ENCODE measurements at regions not wholly inside any gene's neighbourhood (a gene's known extent, or its start where the extent isn't known, plus 50 kb on each side); places are given as distances from the start of the nearest gene placed in this dataset.

- WGBS: 66% methylated on average over 26 of the region's 27 CpGs
- Histone ChIP-seq H3K4me3 (no peak overlapping the region), H3K27ac (no peak overlapping the region), H3K9me3 (peaks cover 4% of the 10 kb centered on the region), H3K27me3 (peaks cover 5% of the 10 kb centered on the region), H3K36me3 (no peaks in the 10 kb centered on the region), H3K4me1 (no peaks in the 10 kb centered on the region)
- TF ChIP-seq CTCF (IDR thresholded peaks at IDR 0.05) (no peak), EP300 (IDR thresholded peaks at IDR 0.05) (no peak), POLR2AphosphoS5 (IDR thresholded peaks at IDR 0.05) (no peak), POLR2A (IDR thresholded peaks at IDR 0.05) (no peak)
- DNase-seq (ENCODE audit: low spot score in 2 of 2): no peak
These were observed 109.5 kb downstream of the TENT4A start for GRCh38 chr5:6822556-6823343.

GRCh38 chr5:6823996-6824395 lies 110.8 kb downstream of the TENT4A start:
- TF ChIP-seq POLR2AphosphoS5 (IDR thresholded peaks at IDR 0.05): no peak
- TF ChIP-seq POLR2A (IDR thresholded peaks at IDR 0.05): no peak
- no peak for TF ChIP-seq EP300 (IDR thresholded peaks at IDR 0.05)
- no peak for TF ChIP-seq CTCF (IDR thresholded peaks at IDR 0.05)
- no peak for DNase-seq (ENCODE audit: low spot score in 2 of 2)
- Histone ChIP-seq H3K36me3 (no peaks in the 10 kb centered on the region), H3K27ac (no peak overlapping the region), H3K9me3 (peaks cover 4% of the 10 kb centered on the region), H3K4me3 (no peak overlapping the region), H3K4me1 (no peaks in the 10 kb centered on the region), H3K27me3 (no peaks in the 10 kb centered on the region)
- 74% methylated on average over 10 of the region's 10 CpGs for WGBS

GRCh38 chr5:6825678-6826244 lies 112.5 kb downstream of the TENT4A start:
- no peak overlapping the region for H3K4me3 ChIP-seq
- H3K27me3 ChIP-seq: no peaks in the 10 kb centered on the region
- no peaks in the 10 kb centered on the region for H3K4me1 ChIP-seq
- no peak for DNase-seq (ENCODE audit: low spot score in 2 of 2)
- no peak overlapping the region for H3K27ac ChIP-seq
- WGBS: 71% methylated on average over 6 of the region's 6 CpGs
- no peaks in the 10 kb centered on the region for H3K36me3 ChIP-seq
- TF ChIP-seq POLR2A (IDR thresholded peaks at IDR 0.05) (no peak), POLR2AphosphoS5 (IDR thresholded peaks at IDR 0.05) (no peak), CTCF (IDR thresholded peaks at IDR 0.05) (no peak), EP300 (IDR thresholded peaks at IDR 0.05) (no peak)
- H3K9me3 ChIP-seq: peaks cover 4% of the 10 kb centered on the region

- Histone ChIP-seq H3K4me3 (no peak overlapping the region), H3K36me3 (no peaks in the 10 kb centered on the region), H3K27me3 (no peaks in the 10 kb centered on the region), H3K27ac (no peak overlapping the region), H3K4me1 (no peaks in the 10 kb centered on the region), H3K9me3 (peaks cover under 1% of the 10 kb centered on the region)
- no peak for DNase-seq (ENCODE audit: low spot score in 2 of 2)
- no peak for TF ChIP-seq POLR2A (IDR thresholded peaks at IDR 0.05)
- TF ChIP-seq POLR2AphosphoS5 (IDR thresholded peaks at IDR 0.05): no peak
- TF ChIP-seq EP300 (IDR thresholded peaks at IDR 0.05): no peak
- TF ChIP-seq CTCF (IDR thresholded peaks at IDR 0.05): no peak
- 85% methylated on average over 6 of the region's 6 CpGs for WGBS
These were observed 113.5 kb downstream of the TENT4A start for GRCh38 chr5:6826756-6827155.

GRCh38 chr5:6827526-6828219 lies 114.4 kb downstream of the TENT4A start:
- no peak for TF ChIP-seq CTCF (IDR thresholded peaks at IDR 0.05)
- TF ChIP-seq EP300 (IDR thresholded peaks at IDR 0.05): no peak
- TF ChIP-seq POLR2A (IDR thresholded peaks at IDR 0.05): no peak
- TF ChIP-seq POLR2AphosphoS5 (IDR thresholded peaks at IDR 0.05): no peak
- Histone ChIP-seq H3K9me3 (no peaks in the 10 kb centered on the region), H3K4me1 (no peaks in the 10 kb centered on the region), H3K4me3 (no peak overlapping the region), H3K36me3 (no peaks in the 10 kb centered on the region), H3K27ac (no peak overlapping the region), H3K27me3 (no peaks in the 10 kb centered on the region)
- no peak for DNase-seq (ENCODE audit: low spot score in 2 of 2)
- WGBS: 40% methylated on average over 9 of the region's 9 CpGs

Measured in suprapubic skin (tissue), 4 donors.